RPMI8226 (cell line): ENCODE measurements at regions not wholly inside any gene's neighbourhood (a gene's known extent, or its start where the extent isn't known, plus 50 kb on each side); places are given as distances from the start of the nearest gene placed in this dataset.

Source experiments
- DNase-seq: peaks from one replicate; pipeline ENCODE4 v3.0.0-alpha.2; 2015

- DNase-seq: no peak
Measured at GRCh38 chr2:76314271-76315020, 603.7 kb upstream of the GCFC2 start.

- DNase-seq: no peak
Measured at GRCh38 chr2:76312236-76312635, 601.5 kb upstream of the GCFC2 start.

- no peak for DNase-seq
Measured at GRCh38 chr2:76311728-76312127, 601.0 kb upstream of the GCFC2 start.

- DNase-seq: no peak
Measured at GRCh38 chr2:76310894-76311633, 600.3 kb upstream of the GCFC2 start.

GRCh38 chr2:76307495-76307894 is 596.8 kb upstream of the GCFC2 start:
- peak; percentile 5 for DNase-seq

- DNase-seq: no peak
Measured at GRCh38 chr2:76298041-76298440, 587.3 kb upstream of the GCFC2 start.

GRCh38 chr2:76296438-76296837 is 585.7 kb upstream of the GCFC2 start:
- DNase-seq: peak; percentile 16

- no peak for DNase-seq
Measured at GRCh38 chr2:76295762-76296161, 585.0 kb upstream of the GCFC2 start.

GRCh38 chr2:76288598-76288997 is 577.9 kb upstream of the GCFC2 start:
- no peak for DNase-seq

- DNase-seq: no peak
Measured at GRCh38 chr2:76288146-76288545, 577.4 kb upstream of the GCFC2 start.

- DNase-seq: no peak
Measured at GRCh38 chr2:76283350-76283749, 572.6 kb upstream of the GCFC2 start.

- DNase-seq: peak; percentile 11
Measured at GRCh38 chr2:76281156-76281841, 570.6 kb upstream of the GCFC2 start.

GRCh38 chr2:76280686-76281085 is 570.0 kb upstream of the GCFC2 start:
- DNase-seq: no peak

GRCh38 chr2:76279142-76279541 is 568.4 kb upstream of the GCFC2 start:
- DNase-seq: no peak

GRCh38 chr2:76275788-76276187 is 565.1 kb upstream of the GCFC2 start:
- peak; percentile 60 for DNase-seq

GRCh38 chr2:76274676-76275075 is 564.0 kb upstream of the GCFC2 start:
- no peak for DNase-seq

- DNase-seq: no peak
Measured at GRCh38 chr2:76274160-76274559, 563.4 kb upstream of the GCFC2 start.

GRCh38 chr2:76270096-76270710 is 559.5 kb upstream of the GCFC2 start:
- peak; percentile 18 for DNase-seq

GRCh38 chr2:76268902-76269620 is 558.3 kb upstream of the GCFC2 start:
- DNase-seq: peak; percentile 74

- DNase-seq: no peak
Measured at GRCh38 chr2:76268484-76268883, 557.8 kb upstream of the GCFC2 start.

GRCh38 chr2:76257802-76258201 is 547.1 kb upstream of the GCFC2 start:
- DNase-seq: no peak

- no peak for DNase-seq
Measured at GRCh38 chr2:76256458-76257088, 545.9 kb upstream of the GCFC2 start.
